DOHH2 (cell line): ENCODE measurements at regions not wholly inside any gene's neighbourhood (a gene's known extent, or its start where the extent isn't known, plus 50 kb on each side); places are given as distances from the start of the nearest gene placed in this dataset.

ENCODE experiments used
- H3F3A ChIP-seq: fragments of 200-600 bp; sonication (generic), shearing (Covaris generic); 2 replicates; pipeline ENCODE4 v1.6.0; 2016; ENCODE audit warnings: antibody characterized with exemption, mild to moderate bottlenecking; ENCODE audit not compliant: control insufficient read depth, insufficient read depth
- H3K27ac ChIP-seq: fragments of 200-600 bp; sonication (generic); 2 replicates; pipeline ENCODE4 v1.5.1; 2014; ENCODE audit warnings: low read depth, mild to moderate bottlenecking, low read length, moderate library complexity
- H3K27me3 ChIP-seq: fragments of 200-600 bp; sonication (generic); 2 replicates; pipeline ENCODE4 v1.6.1; 2014; ENCODE audit warnings: mild to moderate bottlenecking, low read length, mixed read lengths; ENCODE audit not compliant: control insufficient read depth
- H3K36me3 ChIP-seq: fragments of 200-600 bp; sonication (generic); 2 replicates; pipeline ENCODE4 v1.6.1; 2014; ENCODE audit warnings: mild to moderate bottlenecking, low read length, moderate library complexity, mixed read lengths; ENCODE audit not compliant: control insufficient read depth
- H3K4me1 ChIP-seq: fragments of 200-600 bp; sonication (generic); 2 replicates; pipeline ENCODE4 v1.6.1; 2014; ENCODE audit warnings: mild to moderate bottlenecking, low read length, mixed read lengths; ENCODE audit not compliant: control insufficient read depth
- H3K4me2 ChIP-seq: fragments of 200-600 bp; sonication (generic); 2 replicates; pipeline ENCODE4 v1.6.0; 2014; ENCODE audit warnings: mild to moderate bottlenecking, low read length, moderate library complexity
- H3K4me3 ChIP-seq: fragments of 200-600 bp; sonication (generic); 2 replicates; pipeline ENCODE4 v1.5.1; 2014; ENCODE audit warnings: mild to moderate bottlenecking, low read length, mixed read lengths
- H3K79me2 ChIP-seq: fragments of 200-600 bp; sonication (generic); 2 replicates; pipeline ENCODE4 v1.6.1; 2014; ENCODE audit warnings: mild to moderate bottlenecking, low read length, mixed read lengths; ENCODE audit not compliant: control insufficient read depth
- H3K9me2 ChIP-seq: fragments of 200-600 bp; sonication (generic); replicated peaks from 2 replicates; pipeline ENCODE4 v1.6.1; 2014; ENCODE audit warnings: mild to moderate bottlenecking, low read length, mixed read lengths; ENCODE audit not compliant: control insufficient read depth
- H3K9me3 ChIP-seq: fragments of 200-600 bp; sonication (generic); 2 replicates; pipeline ENCODE4 v1.6.1; 2014; ENCODE audit warnings: antibody characterized with exemption, low read length, mixed read lengths; ENCODE audit not compliant: control insufficient read depth, insufficient read depth
- H4K20me1 ChIP-seq: fragments of 200-600 bp; sonication (generic); 2 replicates; pipeline ENCODE4 v1.6.0; 2014; ENCODE audit warnings: low read depth, mild to moderate bottlenecking, antibody characterized with exemption, low read length, moderate library complexity; ENCODE audit not compliant: control insufficient read depth, insufficient read depth
- EZH2phosphoT487 ChIP-seq: fragments of 200-600 bp; sonication (generic); IDR thresholded peaks from 2 replicates; pipeline ENCODE4 v1.6.1; 2017; ENCODE audit warnings: borderline replicate concordance, mild to moderate bottlenecking, antibody characterized with exemption, low read length, moderate library complexity, mixed read lengths
- TF ChIP-seq, protein P1 (sequence below): fragments of 200-600 bp; sonication (generic); IDR thresholded peaks from one replicate; pipeline ENCODE4 v1.5.1; 2014; ENCODE audit warnings: antibody characterized with exemption, mild to moderate bottlenecking, low read depth, low read length; ENCODE audit not compliant: poor library complexity, severe bottlenecking

DNA sequence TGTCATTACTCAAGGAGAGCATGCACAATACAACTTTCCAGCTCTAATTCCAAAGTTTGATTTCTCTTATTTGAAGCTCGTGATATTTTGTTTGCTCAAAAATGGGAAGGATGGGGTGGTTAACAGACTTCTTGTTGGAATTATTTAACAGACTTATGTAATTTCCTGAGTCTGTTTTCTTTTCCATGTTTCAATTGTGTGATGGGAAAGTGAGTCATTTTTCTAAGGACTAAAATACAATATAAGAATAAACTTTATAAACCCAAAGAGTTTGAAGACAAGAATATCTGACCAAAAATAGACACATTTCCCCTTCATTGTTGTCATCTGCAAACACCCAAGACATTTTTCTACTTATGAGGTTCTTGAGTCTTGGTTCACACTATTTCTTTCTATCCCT lies 211.8 kb upstream of the SLITRK5 start:
- no peaks in the 10 kb centered on the region for H3F3A ChIP-seq
- TF ChIP-seq EZH2phosphoT487, result no peak
- TF ChIP-seq, protein P1, sequence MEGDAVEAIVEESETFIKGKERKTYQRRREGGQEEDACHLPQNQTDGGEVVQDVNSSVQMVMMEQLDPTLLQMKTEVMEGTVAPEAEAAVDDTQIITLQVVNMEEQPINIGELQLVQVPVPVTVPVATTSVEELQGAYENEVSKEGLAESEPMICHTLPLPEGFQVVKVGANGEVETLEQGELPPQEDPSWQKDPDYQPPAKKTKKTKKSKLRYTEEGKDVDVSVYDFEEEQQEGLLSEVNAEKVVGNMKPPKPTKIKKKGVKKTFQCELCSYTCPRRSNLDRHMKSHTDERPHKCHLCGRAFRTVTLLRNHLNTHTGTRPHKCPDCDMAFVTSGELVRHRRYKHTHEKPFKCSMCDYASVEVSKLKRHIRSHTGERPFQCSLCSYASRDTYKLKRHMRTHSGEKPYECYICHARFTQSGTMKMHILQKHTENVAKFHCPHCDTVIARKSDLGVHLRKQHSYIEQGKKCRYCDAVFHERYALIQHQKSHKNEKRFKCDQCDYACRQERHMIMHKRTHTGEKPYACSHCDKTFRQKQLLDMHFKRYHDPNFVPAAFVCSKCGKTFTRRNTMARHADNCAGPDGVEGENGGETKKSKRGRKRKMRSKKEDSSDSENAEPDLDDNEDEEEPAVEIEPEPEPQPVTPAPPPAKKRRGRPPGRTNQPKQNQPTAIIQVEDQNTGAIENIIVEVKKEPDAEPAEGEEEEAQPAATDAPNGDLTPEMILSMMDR, result no peak
- no peaks in the 10 kb centered on the region for H3K27me3 ChIP-seq
- no peaks in the 10 kb centered on the region for H3K36me3 ChIP-seq
- no peak overlapping the region for H3K4me3 ChIP-seq
- H3K27ac ChIP-seq, result no peak overlapping the region
- no peaks in the 10 kb centered on the region for H3K4me1 ChIP-seq
- no peak overlapping the region for H3K4me2 ChIP-seq
- no peaks in the 10 kb centered on the region for H4K20me1 ChIP-seq
- H3K9me2 ChIP-seq, result no peaks in the 10 kb centered on the region
- no peaks in the 10 kb centered on the region for H3K9me3 ChIP-seq
- no peaks in the 10 kb centered on the region for H3K79me2 ChIP-seq

DNA sequence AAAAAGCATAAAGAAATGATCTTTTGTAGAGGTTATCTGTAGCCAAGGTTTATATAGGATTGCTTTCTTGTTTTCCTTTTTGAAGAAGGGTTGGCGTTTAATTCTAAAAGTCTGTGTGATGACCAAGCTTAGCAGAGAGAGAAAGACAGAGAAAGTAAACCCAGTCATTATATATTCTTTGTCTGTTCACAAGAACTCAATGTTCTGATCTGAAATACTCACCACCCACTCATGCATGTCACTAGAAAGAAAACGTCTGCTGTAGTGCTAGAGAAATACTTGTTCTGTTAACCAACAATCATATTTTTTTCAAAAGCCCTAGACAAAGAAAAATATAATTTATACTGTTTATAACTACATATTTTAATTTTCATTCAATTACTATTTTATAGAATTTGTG lies 173.7 kb upstream of the SLITRK5 start:
- H3K9me2 ChIP-seq, result no peaks in the 10 kb centered on the region
- TF ChIP-seq, protein P1, result no peak
- TF ChIP-seq EZH2phosphoT487, result no peak
- no peak overlapping the region for H3K4me3 ChIP-seq
- no peaks in the 10 kb centered on the region for H4K20me1 ChIP-seq
- no peak overlapping the region for H3K27ac ChIP-seq
- H3K4me1 ChIP-seq, result no peaks in the 10 kb centered on the region
- no peaks in the 10 kb centered on the region for H3K27me3 ChIP-seq
- H3F3A ChIP-seq, result no peaks in the 10 kb centered on the region
- H3K36me3 ChIP-seq, result no peaks in the 10 kb centered on the region
- H3K9me3 ChIP-seq, result no peaks in the 10 kb centered on the region
- H3K79me2 ChIP-seq, result no peaks in the 10 kb centered on the region
- H3K4me2 ChIP-seq, result no peak overlapping the region

DNA sequence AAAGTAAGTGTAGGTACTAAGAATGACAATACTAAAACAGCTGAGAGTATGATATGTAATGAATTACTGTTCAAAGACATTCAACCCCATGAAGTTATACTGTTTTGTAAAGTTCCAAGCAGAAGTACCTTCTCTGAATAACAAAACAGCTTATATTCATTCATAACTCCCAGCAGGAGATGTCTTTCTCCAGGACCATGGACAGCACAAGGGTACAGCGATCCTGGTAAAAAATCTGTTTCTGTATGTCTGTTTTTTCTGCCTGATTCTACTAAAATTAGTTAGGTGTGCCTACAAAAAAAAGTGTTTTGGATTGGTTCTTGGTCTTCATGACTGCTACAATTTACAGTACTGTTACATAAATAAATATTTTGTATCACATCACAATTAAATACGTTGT lies 172.5 kb upstream of the SLITRK5 start:
- Histone ChIP-seq H3K27me3 (no peaks in the 10 kb centered on the region), H3K79me2 (no peaks in the 10 kb centered on the region), H3K9me3 (no peaks in the 10 kb centered on the region)

More for the DNA sequence above, 172.5 kb upstream of the SLITRK5 start:
- Histone ChIP-seq H4K20me1 (no peaks in the 10 kb centered on the region), H3F3A (no peaks in the 10 kb centered on the region), H3K4me1 (no peaks in the 10 kb centered on the region), H3K4me2 (no peak overlapping the region), H3K27ac (no peak overlapping the region), H3K36me3 (no peaks in the 10 kb centered on the region), H3K4me3 (no peak overlapping the region), H3K9me2 (no peaks in the 10 kb centered on the region)
- TF ChIP-seq EZH2phosphoT487, result no peak
- TF ChIP-seq, protein P1, result no peak
